ENCODE measurements at regions not wholly inside any gene's neighbourhood (a gene's known extent, or its start where the extent isn't known, plus 50 kb on each side); places are given as distances from the start of the nearest gene placed in this dataset.

DNA sequence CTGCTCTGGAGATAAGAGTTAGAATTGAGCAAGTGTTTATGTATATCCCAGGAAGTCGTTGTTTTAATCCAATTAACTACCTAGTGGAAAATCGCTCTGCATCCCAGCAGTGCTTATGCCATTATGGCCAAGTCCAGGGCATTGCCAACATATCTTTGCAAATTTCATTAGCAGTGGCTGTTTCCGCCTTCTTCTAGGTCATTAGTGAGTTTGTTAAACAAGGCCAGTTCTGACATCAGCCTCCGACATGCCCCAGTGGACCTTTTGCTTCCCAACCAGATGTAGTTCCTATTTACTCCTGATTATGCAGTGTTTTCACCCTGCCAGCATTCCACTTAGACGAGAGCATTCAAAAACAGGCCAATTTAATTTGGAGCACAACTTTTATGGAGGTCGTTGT, 106.8 kb upstream of the FAM78B start:
- no peaks in the 10 kb centered on the region for H3K27me3 ChIP-seq (ENCODE audit: control insufficient read depth, insufficient read depth, low read length)
- H3K9me3 ChIP-seq (ENCODE audit: control insufficient read depth, insufficient read depth, low read depth, low read length) = no peaks in the 10 kb centered on the region; the same call in 1 of the 2 replicates
- H3K4me1 ChIP-seq (ENCODE audit: control insufficient read depth, insufficient read depth, low read length) = peaks cover 5% of the 10 kb centered on the region; the same call in 1 of the 2 replicates
- no peak overlapping the region for H3K4me3 ChIP-seq (ENCODE audit: low read depth, low read length)
- H3K36me3 ChIP-seq (ENCODE audit: control insufficient read depth, insufficient read depth, low read length) = no peaks in the 10 kb centered on the region
- no peak overlapping the region for H3K27ac ChIP-seq (ENCODE audit: low read depth, low read length)
- H3K9ac ChIP-seq (ENCODE audit: low read length) = no peak overlapping the region

DNA sequence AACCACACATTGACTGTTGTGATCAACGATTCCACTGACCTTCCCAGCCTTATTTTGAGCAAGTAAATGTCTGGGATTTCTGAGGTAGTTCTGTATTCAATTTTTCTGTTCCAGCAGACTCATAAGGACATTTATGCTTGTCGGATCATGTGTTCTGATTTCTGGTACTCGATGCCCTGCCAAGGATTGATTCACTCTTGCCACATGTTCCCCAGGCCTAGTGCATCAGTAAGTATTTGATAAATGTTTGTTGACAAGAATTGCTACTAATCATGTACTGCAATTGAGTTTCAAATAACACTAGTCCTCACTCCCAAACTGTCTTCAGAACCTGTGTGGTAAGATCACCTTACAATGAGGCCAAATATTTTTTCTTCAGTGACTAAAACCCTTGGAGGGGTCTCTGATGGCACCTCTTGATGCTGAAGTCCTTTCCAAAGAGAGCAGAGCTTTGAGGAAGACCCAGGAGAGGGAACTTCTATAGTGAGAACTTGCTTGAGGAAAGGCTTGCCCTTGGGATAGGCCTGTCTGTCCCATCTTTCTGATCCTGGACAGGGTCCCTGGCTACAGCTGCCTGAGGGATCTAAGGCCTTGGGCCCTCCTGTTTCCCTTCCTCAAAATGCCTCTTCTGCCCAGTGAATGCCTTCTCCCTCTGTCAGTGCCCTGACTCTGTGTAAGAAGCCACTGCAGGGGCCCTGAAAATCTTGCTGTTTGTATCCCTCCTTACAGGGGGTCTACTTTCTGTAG, 115.8 kb upstream of the FAM78B start:
- Histone ChIP-seq H3K27me3 (ENCODE audit: control insufficient read depth, insufficient read depth, low read length) (no peaks in the 10 kb centered on the region), H3K9ac (ENCODE audit: low read length) (no peak overlapping the region), H3K27ac (ENCODE audit: low read depth, low read length) (no peak overlapping the region), H3K4me1 (ENCODE audit: control insufficient read depth, insufficient read depth, low read length) (no peaks in the 10 kb centered on the region), H3K4me3 (ENCODE audit: low read depth, low read length) (no peak overlapping the region), H3K36me3 (ENCODE audit: control insufficient read depth, insufficient read depth, low read length) (no peaks in the 10 kb centered on the region), H3K9me3 (ENCODE audit: control insufficient read depth, insufficient read depth, low read depth, low read length) (no peaks in the 10 kb centered on the region)

DNA sequence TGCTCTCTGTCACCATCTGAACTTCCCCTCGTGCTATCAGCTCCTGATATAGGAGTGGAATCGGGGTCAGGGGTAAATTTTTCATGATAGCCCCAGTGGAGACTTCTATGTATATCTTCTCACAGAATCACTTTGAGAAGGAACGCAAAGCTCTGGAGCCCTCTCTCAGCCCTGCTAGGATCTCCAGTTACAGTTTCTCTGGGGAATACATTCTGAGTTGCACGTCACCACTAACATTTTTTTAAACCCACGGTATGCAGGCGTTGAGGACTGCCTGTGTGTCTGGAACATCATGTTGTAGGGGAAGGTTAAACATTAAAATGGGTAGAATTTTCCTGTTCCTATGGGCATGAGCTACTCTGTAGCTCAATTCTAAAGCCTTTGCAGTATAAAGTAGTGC, 116.4 kb upstream of the FAM78B start:
- no peak overlapping the region for H3K4me3 ChIP-seq (ENCODE audit: low read depth, low read length)
- no peak overlapping the region for H3K27ac ChIP-seq (ENCODE audit: low read depth, low read length)
- H3K9ac ChIP-seq (ENCODE audit: low read length) = no peak overlapping the region
- no peaks in the 10 kb centered on the region for H3K9me3 ChIP-seq (ENCODE audit: control insufficient read depth, insufficient read depth, low read depth, low read length)
- H3K36me3 ChIP-seq (ENCODE audit: control insufficient read depth, insufficient read depth, low read length) = no peaks in the 10 kb centered on the region
- no peaks in the 10 kb centered on the region for H3K27me3 ChIP-seq (ENCODE audit: control insufficient read depth, insufficient read depth, low read length)
- no peaks in the 10 kb centered on the region for H3K4me1 ChIP-seq (ENCODE audit: control insufficient read depth, insufficient read depth, low read length)

DNA sequence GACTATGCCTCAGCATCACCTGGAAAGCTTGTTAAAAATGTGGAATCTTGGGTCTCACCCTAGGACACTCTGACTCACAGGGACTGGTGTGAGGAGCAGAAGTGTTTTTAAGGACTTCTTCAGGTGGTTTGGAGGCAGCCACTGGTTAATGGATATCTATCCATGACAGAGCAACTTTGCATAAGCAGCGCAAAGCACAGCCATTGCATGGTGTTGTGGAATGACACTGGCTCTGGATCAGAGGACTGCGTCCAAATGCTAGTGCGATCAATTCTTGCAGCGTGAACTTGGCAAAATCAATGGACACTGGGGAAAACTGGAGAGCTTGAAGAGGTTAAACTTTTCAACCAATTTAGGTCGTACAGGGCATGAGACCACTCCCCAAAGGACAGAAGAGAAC, 116.8 kb upstream of the FAM78B start:
- Histone ChIP-seq H3K4me1 (ENCODE audit: control insufficient read depth, insufficient read depth, low read length) (no peaks in the 10 kb centered on the region), H3K27ac (ENCODE audit: low read depth, low read length) (no peak overlapping the region), H3K36me3 (ENCODE audit: control insufficient read depth, insufficient read depth, low read length) (no peaks in the 10 kb centered on the region), H3K9me3 (ENCODE audit: control insufficient read depth, insufficient read depth, low read depth, low read length) (no peaks in the 10 kb centered on the region), H3K4me3 (ENCODE audit: low read depth, low read length) (no peak overlapping the region), H3K27me3 (ENCODE audit: control insufficient read depth, insufficient read depth, low read length) (no peaks in the 10 kb centered on the region), H3K9ac (ENCODE audit: low read length) (no peak overlapping the region)

DNA sequence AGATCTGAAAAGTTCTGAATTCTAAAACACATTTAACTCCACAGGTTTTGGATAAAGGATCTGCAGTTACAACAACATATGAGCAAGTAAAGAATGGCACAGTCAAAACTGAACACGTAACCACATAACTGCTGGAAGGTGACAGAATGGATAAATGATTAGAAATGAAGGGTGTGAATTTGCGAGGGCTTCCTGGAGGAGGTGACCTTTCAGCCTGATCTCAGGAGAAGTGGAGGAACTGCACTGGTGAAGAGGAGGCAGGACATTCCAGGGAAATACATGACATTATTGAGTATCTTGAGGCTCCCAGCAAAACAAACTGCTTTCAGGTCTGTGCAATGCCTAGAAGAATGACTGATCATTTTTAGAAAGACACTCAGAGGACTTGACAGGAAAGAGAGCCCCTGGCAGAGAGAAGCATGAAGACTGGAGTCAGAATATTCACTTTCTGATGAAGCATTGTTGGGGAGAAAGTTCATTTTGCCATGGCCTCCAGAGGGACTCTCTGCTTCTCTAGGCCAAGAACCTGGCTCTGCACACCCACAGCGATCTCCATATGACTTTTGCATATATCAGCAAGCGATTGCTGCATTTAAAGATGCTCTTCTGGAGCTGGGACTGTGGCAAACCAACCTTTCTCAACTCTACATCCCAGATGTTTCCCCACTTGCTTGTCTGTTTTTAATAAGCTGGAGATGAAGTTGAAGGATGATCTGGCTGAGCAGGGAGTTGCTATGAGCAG, 122.7 kb upstream of the FAM78B start:
- no peaks in the 10 kb centered on the region for H3K4me1 ChIP-seq (ENCODE audit: control insufficient read depth, insufficient read depth, low read length)
- no peaks in the 10 kb centered on the region for H3K9me3 ChIP-seq (ENCODE audit: control insufficient read depth, insufficient read depth, low read depth, low read length)
- no peaks in the 10 kb centered on the region for H3K27me3 ChIP-seq (ENCODE audit: control insufficient read depth, insufficient read depth, low read length)
- H3K36me3 ChIP-seq (ENCODE audit: control insufficient read depth, insufficient read depth, low read length) = no peaks in the 10 kb centered on the region
- H3K9ac ChIP-seq (ENCODE audit: low read length) = no peak overlapping the region
- no peak overlapping the region for H3K4me3 ChIP-seq (ENCODE audit: low read depth, low read length)
- no peak overlapping the region for H3K27ac ChIP-seq (ENCODE audit: low read depth, low read length)

DNA sequence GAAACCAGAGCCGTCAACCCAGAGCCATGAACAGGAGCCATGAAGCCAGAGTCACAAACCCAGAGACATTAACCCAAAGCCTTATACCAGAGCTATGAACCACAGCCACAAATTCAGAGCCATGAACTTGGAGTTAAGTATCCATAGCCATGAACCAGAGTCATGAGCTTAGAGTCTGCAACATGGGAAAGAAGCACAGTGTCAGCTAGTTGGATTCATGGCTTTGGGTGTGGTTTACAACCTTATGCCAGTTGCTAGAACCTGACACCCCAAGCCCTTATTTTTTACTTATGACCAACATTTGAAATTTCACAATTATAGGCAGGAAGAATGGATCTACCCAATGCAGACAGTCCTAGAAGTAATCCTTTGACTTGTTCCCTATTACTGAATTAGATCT, 128.9 kb upstream of the FAM78B start:
- Histone ChIP-seq H3K9ac (ENCODE audit: low read length) (no peak overlapping the region), H3K36me3 (ENCODE audit: control insufficient read depth, insufficient read depth, low read length) (no peaks in the 10 kb centered on the region), H3K4me1 (ENCODE audit: control insufficient read depth, insufficient read depth, low read length) (no peaks in the 10 kb centered on the region)

DNA sequence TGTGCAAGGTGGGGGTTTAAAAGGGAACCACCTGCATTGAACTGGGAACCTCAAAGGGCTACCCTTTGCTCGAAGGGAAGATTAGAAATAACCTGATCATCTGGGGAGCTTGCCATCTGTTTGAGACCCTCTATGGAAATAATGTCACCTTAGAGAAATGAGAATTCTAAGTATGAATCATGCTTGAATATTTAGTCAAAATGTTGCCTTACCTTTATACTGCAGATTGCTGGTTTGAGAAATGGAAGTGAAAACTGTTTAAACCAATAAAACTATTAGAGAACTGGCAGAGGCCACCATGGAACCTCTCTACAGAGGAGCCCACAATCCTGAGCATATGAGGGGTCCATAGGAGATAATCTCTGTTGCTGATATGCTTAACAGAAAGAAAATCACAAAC, 131.2 kb upstream of the FAM78B start:
- no peak overlapping the region for H3K9ac ChIP-seq (ENCODE audit: low read length)
- H3K27me3 ChIP-seq (ENCODE audit: control insufficient read depth, insufficient read depth, low read length) = no peaks in the 10 kb centered on the region
- peaks cover under 1% of the 10 kb centered on the region; the same call in 1 of the 2 replicates for H3K4me1 ChIP-seq (ENCODE audit: control insufficient read depth, insufficient read depth, low read length)
- H3K36me3 ChIP-seq (ENCODE audit: control insufficient read depth, insufficient read depth, low read length) = no peaks in the 10 kb centered on the region
- H3K27ac ChIP-seq (ENCODE audit: low read depth, low read length) = no peak overlapping the region
- no peak overlapping the region for H3K4me3 ChIP-seq (ENCODE audit: low read depth, low read length)
- H3K9me3 ChIP-seq (ENCODE audit: control insufficient read depth, insufficient read depth, low read depth, low read length) = no peaks in the 10 kb centered on the region

More for the DNA sequence above, 128.9 kb upstream of the FAM78B start:
- Histone ChIP-seq H3K27ac (ENCODE audit: low read depth, low read length) (no peak overlapping the region), H3K27me3 (ENCODE audit: control insufficient read depth, insufficient read depth, low read length) (no peaks in the 10 kb centered on the region), H3K9me3 (ENCODE audit: control insufficient read depth, insufficient read depth, low read depth, low read length) (no peaks in the 10 kb centered on the region), H3K4me3 (ENCODE audit: low read depth, low read length) (no peak overlapping the region)

DNA sequence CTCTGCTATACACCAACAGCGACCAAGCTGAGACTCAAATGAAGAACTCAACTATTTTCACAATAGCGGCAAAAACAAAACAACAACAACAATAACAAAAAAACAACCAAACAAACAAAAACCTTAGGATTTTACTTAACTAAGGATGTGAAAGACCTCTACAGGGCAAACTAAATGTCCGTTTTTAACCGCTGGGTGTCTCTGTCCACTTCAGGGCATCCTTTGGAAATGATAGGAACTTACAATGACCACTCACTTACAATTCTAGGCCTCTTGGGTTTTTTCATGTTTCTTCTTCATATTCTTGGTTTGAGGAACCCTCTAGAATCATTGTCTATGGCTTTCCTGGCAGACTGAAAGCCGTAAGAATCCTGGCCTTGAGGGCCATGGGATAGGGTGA, 134.0 kb upstream of the FAM78B start:
- no peaks in the 10 kb centered on the region for H3K36me3 ChIP-seq (ENCODE audit: control insufficient read depth, insufficient read depth, low read length)
- H3K4me1 ChIP-seq (ENCODE audit: control insufficient read depth, insufficient read depth, low read length) = peaks cover 3% of the 10 kb centered on the region; the same call in 1 of the 2 replicates
- no peak overlapping the region for H3K9ac ChIP-seq (ENCODE audit: low read length)
- no peaks in the 10 kb centered on the region for H3K27me3 ChIP-seq (ENCODE audit: control insufficient read depth, insufficient read depth, low read length)
- no peak overlapping the region for H3K27ac ChIP-seq (ENCODE audit: low read depth, low read length)
- H3K9me3 ChIP-seq (ENCODE audit: control insufficient read depth, insufficient read depth, low read depth, low read length) = no peaks in the 10 kb centered on the region
- no peak overlapping the region for H3K4me3 ChIP-seq (ENCODE audit: low read depth, low read length)

DNA sequence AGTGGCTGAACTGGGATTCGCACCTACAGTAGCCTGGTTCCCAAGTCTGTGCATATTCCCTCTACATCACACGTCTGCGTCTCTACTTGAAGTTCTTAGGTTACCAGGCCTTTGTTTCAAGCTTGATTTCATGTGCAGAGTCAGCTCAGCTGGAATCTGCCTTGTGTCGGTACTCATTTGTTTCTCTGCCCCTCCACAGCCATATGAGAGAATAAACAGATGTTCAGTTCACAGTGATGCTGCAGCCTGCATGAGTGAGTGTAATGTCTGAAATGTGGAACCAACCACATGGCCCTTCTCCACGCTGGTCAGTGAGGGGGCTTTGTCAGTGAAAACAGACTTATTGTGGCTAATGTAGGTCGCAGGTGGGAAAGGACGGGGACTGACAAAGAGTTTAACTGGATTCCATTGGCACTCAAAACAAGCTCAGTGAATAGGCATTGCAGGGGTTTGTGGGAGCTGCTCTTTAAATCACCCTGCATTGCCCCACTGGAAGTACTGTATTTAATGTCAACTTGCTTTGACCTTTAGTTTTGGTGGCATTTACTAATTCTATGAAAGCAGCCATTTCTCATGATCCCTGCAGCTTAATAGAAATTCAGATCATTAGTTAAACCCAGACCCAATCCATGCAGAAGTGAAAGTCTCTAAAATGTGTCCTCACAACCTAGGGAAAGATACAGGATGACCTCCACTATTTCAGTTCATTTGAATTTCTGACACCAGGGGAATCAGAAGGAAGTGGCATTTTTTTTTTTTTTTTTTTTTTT, 136.4 kb upstream of the FAM78B start:
- no peak overlapping the region for H3K27ac ChIP-seq (ENCODE audit: low read depth, low read length)
- no peak overlapping the region for H3K4me3 ChIP-seq (ENCODE audit: low read depth, low read length)
- no peak overlapping the region for H3K9ac ChIP-seq (ENCODE audit: low read length)
- H3K36me3 ChIP-seq (ENCODE audit: control insufficient read depth, insufficient read depth, low read length) = no peaks in the 10 kb centered on the region
- H3K4me1 ChIP-seq (ENCODE audit: control insufficient read depth, insufficient read depth, low read length) = peaks cover 9% of the 10 kb centered on the region
- H3K9me3 ChIP-seq (ENCODE audit: control insufficient read depth, insufficient read depth, low read depth, low read length) = no peaks in the 10 kb centered on the region
- no peaks in the 10 kb centered on the region for H3K27me3 ChIP-seq (ENCODE audit: control insufficient read depth, insufficient read depth, low read length)

DNA sequence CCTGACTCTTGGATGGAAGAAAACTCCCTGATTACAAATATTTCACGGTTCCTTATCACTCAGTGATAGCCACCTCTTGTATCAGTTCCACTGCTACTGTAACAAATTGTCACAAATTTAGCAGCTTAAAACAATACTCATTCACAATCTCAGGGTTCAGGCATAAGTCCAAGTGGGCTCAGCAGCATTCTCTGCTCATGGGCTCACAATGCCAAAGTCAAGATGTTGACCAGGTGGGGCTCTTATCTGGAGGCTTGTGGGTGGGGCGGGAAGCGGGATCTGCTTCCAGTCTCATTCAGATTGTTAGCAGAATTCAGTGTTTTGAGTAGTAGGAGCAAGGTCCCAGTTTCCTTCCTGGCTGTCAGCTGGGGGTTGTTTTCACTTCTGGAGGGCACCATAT, 137.3 kb upstream of the FAM78B start:
- Histone ChIP-seq H3K27me3 (ENCODE audit: control insufficient read depth, insufficient read depth, low read length) (no peaks in the 10 kb centered on the region), H3K9me3 (ENCODE audit: control insufficient read depth, insufficient read depth, low read depth, low read length) (no peaks in the 10 kb centered on the region), H3K9ac (ENCODE audit: low read length) (no peak overlapping the region), H3K27ac (ENCODE audit: low read depth, low read length) (no peak overlapping the region), H3K4me1 (ENCODE audit: control insufficient read depth, insufficient read depth, low read length) (peaks cover 9% of the 10 kb centered on the region), H3K4me3 (ENCODE audit: low read depth, low read length) (no peak overlapping the region), H3K36me3 (ENCODE audit: control insufficient read depth, insufficient read depth, low read length) (no peaks in the 10 kb centered on the region)

DNA sequence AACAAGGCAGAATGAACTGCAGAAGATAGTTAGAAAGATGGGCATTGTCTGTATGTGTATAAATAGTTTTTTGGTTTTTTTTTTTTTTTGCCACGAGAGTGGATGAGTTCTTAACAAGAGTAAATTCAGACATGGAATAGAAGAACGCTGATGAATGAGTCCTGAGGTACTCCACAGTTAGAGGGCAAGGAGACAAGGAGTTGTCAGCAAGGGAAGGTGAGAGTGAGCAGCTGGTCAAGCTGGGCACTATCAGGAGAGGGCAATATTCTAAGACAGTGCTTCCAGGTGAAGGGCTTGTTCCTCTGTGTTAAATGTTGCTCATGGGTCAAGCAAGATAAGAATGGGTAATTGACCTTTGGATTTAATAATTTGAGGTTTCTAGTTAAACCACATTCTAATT, 138.6 kb upstream of the FAM78B start:
- H3K4me3 ChIP-seq (ENCODE audit: low read depth, low read length) = no peak overlapping the region
- no peaks in the 10 kb centered on the region for H3K27me3 ChIP-seq (ENCODE audit: control insufficient read depth, insufficient read depth, low read length)
- H3K9ac ChIP-seq (ENCODE audit: low read length) = no peak overlapping the region
- H3K9me3 ChIP-seq (ENCODE audit: control insufficient read depth, insufficient read depth, low read depth, low read length) = no peaks in the 10 kb centered on the region
- no peaks in the 10 kb centered on the region for H3K36me3 ChIP-seq (ENCODE audit: control insufficient read depth, insufficient read depth, low read length)
- no peak overlapping the region for H3K27ac ChIP-seq (ENCODE audit: low read depth, low read length)
- peaks cover 9% of the 10 kb centered on the region for H3K4me1 ChIP-seq (ENCODE audit: control insufficient read depth, insufficient read depth, low read length)

Measured in HUES6 (cell line).